Mesodermal cell (in vitro differentiated cells): ENCODE measurements at regions not wholly inside any gene's neighbourhood (a gene's known extent, or its start where the extent isn't known, plus 50 kb on each side); places are given as distances from the start of the nearest gene placed in this dataset.

Experiments
- H3K27ac ChIP-seq: 2 replicates; pipeline ENCODE4 v1.7.0; 2013; ENCODE audit warnings: mild to moderate bottlenecking, low read depth, low read length, moderate library complexity; ENCODE audit not compliant: severe bottlenecking
- H3K36me3 ChIP-seq: 2 replicates; pipeline ENCODE4 v1.7.1; 2013; ENCODE audit warnings: mild to moderate bottlenecking, low read length, moderate library complexity; ENCODE audit not compliant: control insufficient read depth, insufficient read depth
- H3K4me1 ChIP-seq: one replicate; pipeline ENCODE4 v1.7.1; 2013; ENCODE audit warnings: mild to moderate bottlenecking, low read length; ENCODE audit not compliant: insufficient read depth, control insufficient read depth, poor library complexity, severe bottlenecking
- H3K4me3 ChIP-seq: 2 replicates; pipeline ENCODE4 v1.7.0; 2013; ENCODE audit warnings: low read length, control low read depth, mild to moderate bottlenecking; ENCODE audit not compliant: insufficient read depth, poor library complexity, severe bottlenecking; ENCODE audit errors: extremely low read depth
- H3K9me3 ChIP-seq: 2 replicates; pipeline ENCODE4 v1.7.1; 2013; ENCODE audit warnings: mild to moderate bottlenecking, low read length, moderate library complexity; ENCODE audit not compliant: control insufficient read depth
- WGBS, 2 experiments: methylation state at CpG; one replicate each; pipeline ENCODE4 v1.1.5; 2013; ENCODE audit warnings: missing lambda C conversion rate in 2 of 2; ENCODE audit not compliant: insufficient coverage in 2 of 2; 5-methylcytosine and 5-hydroxymethylcytosine counted together

DNA sequence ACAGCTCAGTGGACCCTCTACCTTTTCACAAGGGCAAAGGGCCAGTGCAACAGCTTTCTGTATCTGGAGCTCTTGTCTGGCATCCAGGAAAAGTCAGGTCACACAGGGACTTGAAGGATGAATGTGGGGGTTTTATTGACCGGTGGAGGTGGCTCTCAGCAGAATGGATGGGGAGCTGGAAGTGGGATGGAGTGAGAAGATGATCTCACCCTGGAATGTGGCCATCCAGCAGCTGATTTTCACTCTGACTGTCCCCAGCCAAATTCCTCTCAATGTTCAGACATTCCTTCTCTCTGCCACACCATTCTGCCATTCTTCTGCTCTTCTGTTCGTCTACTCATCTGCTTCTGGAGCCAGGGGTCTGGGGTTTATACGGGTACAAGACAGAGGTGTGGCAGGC is 1119.9 kb downstream of the TAF11L14 start:
- Histone ChIP-seq H3K9me3 (peaks cover 5% of the 10 kb centered on the region), H3K4me1 (no peaks in the 10 kb centered on the region), H3K4me3 (no peak overlapping the region), H3K27ac (no peak overlapping the region), H3K36me3 (no peaks in the 10 kb centered on the region)
- whole genome bisulfite sequencing, 2 experiments: 86 to 100% methylated on average over 1 to 2 of the region's 3 CpGs

- no peaks in the 10 kb centered on the region for H3K36me3 ChIP-seq
- H3K4me3 ChIP-seq: no peak overlapping the region
- no peaks in the 10 kb centered on the region for H3K4me1 ChIP-seq
- H3K27ac ChIP-seq: no peak overlapping the region
- H3K9me3 ChIP-seq: no peaks in the 10 kb centered on the region
- WGBS, 2 experiments: no CpG with 5 or more reads among the region's 1 CpG
Measured at GRCh38 chr5:18761801-18762200, 1127.5 kb downstream of the TAF11L14 start.

GRCh38 chr5:18764161-18764560 is 1129.9 kb downstream of the TAF11L14 start:
- Histone ChIP-seq H3K4me3 (no peak overlapping the region), H3K4me1 (no peaks in the 10 kb centered on the region), H3K9me3 (no peaks in the 10 kb centered on the region), H3K36me3 (no peaks in the 10 kb centered on the region), H3K27ac (no peak overlapping the region)

DNA sequence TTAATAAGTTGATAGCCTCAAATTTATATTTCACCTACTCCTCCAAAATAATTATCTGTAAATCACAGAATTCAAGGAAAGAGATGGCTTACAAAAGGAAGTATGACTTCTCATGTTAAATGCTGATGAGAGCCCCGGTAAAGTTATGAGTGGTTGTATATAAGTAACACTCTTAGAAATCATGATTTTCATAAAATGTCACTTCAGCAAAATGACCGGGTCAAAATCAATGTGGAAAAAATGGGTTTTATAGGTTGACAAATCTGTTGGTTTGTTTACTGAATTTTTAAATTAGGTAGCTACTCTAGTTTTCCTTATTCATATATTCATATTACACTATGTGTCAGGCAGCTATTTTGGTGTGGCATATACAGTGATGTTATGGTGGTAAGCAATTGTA is 1131.0 kb downstream of the TAF11L14 start:
- no CpG with 5 or more reads among the region's 2 CpGs for WGBS, 2 experiments

DNA sequence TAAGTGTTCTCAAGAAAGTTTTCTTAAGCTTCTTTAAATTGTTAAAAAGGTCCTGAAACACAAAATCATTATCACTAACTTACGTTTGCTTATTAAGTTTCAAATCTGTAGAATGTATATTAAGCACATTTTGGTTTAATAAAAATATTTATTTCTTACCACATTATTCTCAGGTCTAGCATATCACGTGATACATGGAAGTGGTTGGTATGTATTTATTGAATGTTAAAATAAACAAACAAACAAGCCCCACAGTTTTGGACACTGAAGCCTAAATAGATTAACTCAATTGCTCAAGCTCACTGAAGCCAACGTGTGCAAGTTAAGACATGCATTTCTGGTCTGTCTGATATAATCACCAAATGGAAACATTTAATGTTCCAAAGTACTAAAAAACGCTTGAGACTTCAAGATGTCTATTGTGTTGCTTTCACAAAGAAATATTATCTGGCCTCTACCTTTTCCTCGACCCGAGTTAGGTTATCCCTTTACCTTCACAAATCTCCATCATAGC is 1136.9 kb downstream of the TAF11L14 start:
- Histone ChIP-seq H3K4me3 (no peak overlapping the region), H3K4me1 (no peaks in the 10 kb centered on the region), H3K27ac (no peak overlapping the region), H3K36me3 (no peaks in the 10 kb centered on the region), H3K9me3 (no peaks in the 10 kb centered on the region)
- WGBS, 2 experiments: 85 to 100% methylated on average over 1 to 4 of the region's 6 CpGs

More for the DNA sequence above, 1131.0 kb downstream of the TAF11L14 start:
- Histone ChIP-seq H3K27ac (no peak overlapping the region), H3K4me3 (no peak overlapping the region), H3K4me1 (no peaks in the 10 kb centered on the region), H3K9me3 (no peaks in the 10 kb centered on the region), H3K36me3 (no peaks in the 10 kb centered on the region)

DNA sequence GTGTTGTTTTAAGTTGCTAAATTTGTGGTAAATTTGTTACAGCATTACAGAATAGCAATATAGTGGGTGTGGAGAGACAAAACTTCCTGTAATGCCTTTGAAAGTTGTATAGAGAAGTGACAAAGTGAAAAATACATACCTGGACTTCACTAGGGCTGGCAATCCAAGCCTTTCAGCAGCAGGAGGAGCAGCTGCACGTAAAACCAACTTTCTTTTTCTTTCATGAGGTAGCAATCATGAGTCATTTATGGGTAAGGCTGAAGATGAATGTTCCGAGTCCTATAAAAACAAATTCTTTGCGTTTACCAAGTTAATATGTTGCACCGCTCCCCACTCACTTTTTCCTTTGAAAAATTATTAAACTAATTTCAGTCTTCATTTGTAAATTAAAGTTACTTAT is 1138.2 kb downstream of the TAF11L14 start:
- 22 to 43% methylated on average over 1 of the region's 4 CpGs for WGBS, 2 experiments
- Histone ChIP-seq H3K9me3 (no peaks in the 10 kb centered on the region), H3K36me3 (no peaks in the 10 kb centered on the region), H3K4me1 (no peaks in the 10 kb centered on the region), H3K4me3 (no peak overlapping the region), H3K27ac (no peak overlapping the region)

DNA sequence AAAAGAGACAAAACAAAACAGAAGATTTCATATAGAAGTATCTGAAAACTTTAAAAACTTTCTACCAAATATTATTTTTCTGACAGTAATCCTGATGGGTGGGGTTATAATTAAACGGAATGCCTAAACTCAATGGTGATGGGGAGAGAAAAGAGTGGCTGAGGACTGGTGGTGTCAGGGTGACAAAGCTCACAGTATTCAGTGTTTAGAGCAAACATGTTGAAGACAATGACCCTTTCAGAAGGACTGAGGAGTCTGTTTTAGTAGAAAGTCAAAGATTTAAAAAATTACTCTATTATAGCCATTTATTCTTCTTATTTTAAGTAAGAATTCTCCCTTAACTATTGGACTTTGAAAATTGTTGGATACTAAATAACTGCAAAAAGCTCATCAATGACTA is 1144.0 kb downstream of the TAF11L14 start:
- no peak overlapping the region for H3K4me3 ChIP-seq
- H3K36me3 ChIP-seq: no peaks in the 10 kb centered on the region
- peaks cover 6% of the 10 kb centered on the region for H3K9me3 ChIP-seq
- 80 to 100% methylated on average over 1 of the region's 1 CpG for WGBS, 2 experiments
- H3K4me1 ChIP-seq: no peaks in the 10 kb centered on the region
- H3K27ac ChIP-seq: no peak overlapping the region

GRCh38 chr5:18789218-18789998 is 1155.1 kb downstream of the TAF11L14 start:
- Histone ChIP-seq H3K4me1 (no peaks in the 10 kb centered on the region), H3K27ac (no peak overlapping the region), H3K36me3 (no peaks in the 10 kb centered on the region), H3K4me3 (no peak overlapping the region), H3K9me3 (no peaks in the 10 kb centered on the region)
- no CpG with 5 or more reads among the region's 1 CpG for WGBS, 2 experiments

GRCh38 chr5:18792145-18792544 is 1157.9 kb downstream of the TAF11L14 start:
- Histone ChIP-seq H3K9me3 (no peaks in the 10 kb centered on the region), H3K4me1 (no peaks in the 10 kb centered on the region), H3K27ac (no peak overlapping the region), H3K4me3 (no peak overlapping the region), H3K36me3 (no peaks in the 10 kb centered on the region)
- 92 to 96% methylated on average over 6 of the region's 6 CpGs for WGBS, 2 experiments

GRCh38 chr5:18797222-18797621 is 1163.0 kb downstream of the TAF11L14 start:
- Histone ChIP-seq H3K4me3 (no peak overlapping the region), H3K27ac (peak overlapping the region; percentile 86), H3K4me1 (no peaks in the 10 kb centered on the region), H3K36me3 (no peaks in the 10 kb centered on the region), H3K9me3 (no peaks in the 10 kb centered on the region)
- 19 to 25% methylated on average over 5 of the region's 5 CpGs for WGBS, 2 experiments

- H3K9me3 ChIP-seq: no peaks in the 10 kb centered on the region
- WGBS, 2 experiments: 20% methylated on average over 1 of the region's 3 CpGs; no CpG with 5 or more reads in 1 of the 2 experiments
- no peak overlapping the region for H3K4me3 ChIP-seq
- no peaks in the 10 kb centered on the region for H3K36me3 ChIP-seq
- no peaks in the 10 kb centered on the region for H3K4me1 ChIP-seq
- no peak overlapping the region for H3K27ac ChIP-seq
Measured at GRCh38 chr5:18798058-18798457, 1163.8 kb downstream of the TAF11L14 start.
